A204.1 (cell line): ENCODE measurements at regions not wholly inside any gene's neighbourhood (a gene's known extent, or its start where the extent isn't known, plus 50 kb on each side); places are given as distances from the start of the nearest gene placed in this dataset.
"Not testable (repeated sequence)": the region's sequence is repeated elsewhere in the genome, so short reads cannot be mapped to it uniquely, and the experiment has no call there.

Experiments used
- FAIRE-seq: peaks from 2 replicates; lab custom pipeline; 2012; peaks lifted over from hg19 to GRCh38; lab: Jason Lieb, UNC

- FAIRE-seq, result no peak
Measured at GRCh38 chr17:71166311-71166710, 954.5 kb upstream of the SOX9 start.

DNA sequence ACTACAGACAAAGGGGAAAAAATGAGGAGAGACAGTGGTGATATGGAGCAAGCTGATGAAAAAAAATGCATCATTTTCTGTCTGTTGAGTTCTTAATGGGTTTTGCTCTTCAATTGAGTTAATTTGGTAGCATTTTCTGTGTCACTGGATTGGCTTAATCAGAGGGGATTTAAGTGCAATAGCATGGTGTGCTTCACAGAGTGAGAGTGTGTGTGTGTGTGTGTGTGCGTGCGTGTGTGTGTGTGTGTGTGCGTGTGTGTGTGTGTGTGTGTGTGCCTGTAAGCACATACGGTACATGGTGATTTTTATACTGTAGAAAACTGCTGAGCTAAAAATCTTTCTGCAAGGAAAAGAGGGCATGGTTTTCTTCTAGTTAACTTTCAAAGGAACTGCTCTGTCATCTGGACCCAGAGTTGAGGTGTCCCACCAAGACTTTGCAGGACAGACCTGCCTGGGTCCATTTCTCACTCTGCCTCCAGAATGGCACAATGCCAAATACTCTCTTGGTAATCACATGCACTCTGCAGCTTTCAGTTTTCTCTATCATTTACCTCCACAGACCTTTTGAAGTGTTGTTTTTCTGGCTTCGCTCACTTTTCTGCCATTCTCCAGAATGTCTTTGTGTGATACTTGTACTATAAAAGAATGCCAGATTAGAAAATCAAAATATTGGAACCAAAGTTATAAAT lies 952.6 kb upstream of the SOX9 start:
- FAIRE-seq, result no peak

GRCh38 chr17:71170070-71170469 lies 950.8 kb upstream of the SOX9 start:
- FAIRE-seq, result no peak

DNA sequence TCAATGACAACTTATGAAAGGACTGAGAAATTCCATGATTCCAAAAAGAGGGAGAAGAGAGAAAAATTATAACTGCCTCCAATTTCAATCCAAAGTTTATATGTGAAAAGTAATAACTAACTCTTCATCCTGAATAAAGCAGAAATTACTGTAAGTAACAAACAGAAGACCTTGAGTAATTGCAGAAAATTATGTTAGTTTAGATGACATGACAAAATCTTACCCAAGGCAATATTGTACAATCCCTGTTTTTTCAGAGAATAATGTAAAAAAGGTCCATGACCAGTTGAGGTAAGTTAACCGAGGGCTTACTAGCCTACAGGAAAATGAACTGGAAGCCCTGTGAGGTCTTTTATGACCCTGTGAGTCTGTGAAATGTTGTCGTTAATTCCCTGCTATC lies 949.5 kb upstream of the SOX9 start:
- FAIRE-seq, result no peak

DNA sequence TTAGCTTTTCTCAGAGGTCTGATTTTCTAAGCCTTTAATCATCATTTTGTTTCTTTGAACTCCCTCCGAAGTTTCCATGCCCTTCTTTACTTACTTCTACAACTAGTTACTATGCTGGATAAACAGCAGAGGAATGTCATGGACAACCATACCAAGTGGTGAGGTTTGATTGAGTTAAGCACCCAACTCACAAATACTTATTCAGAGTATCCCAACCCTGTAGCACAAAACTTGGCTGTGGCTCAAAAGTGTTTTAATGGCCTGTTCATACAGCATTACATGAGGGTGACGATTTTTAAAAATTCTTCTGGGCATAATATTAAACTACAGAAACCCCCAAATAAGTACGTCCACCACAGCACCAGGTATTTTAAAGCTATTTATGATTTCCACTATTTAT lies 946.8 kb upstream of the SOX9 start:
- no peak for FAIRE-seq

DNA sequence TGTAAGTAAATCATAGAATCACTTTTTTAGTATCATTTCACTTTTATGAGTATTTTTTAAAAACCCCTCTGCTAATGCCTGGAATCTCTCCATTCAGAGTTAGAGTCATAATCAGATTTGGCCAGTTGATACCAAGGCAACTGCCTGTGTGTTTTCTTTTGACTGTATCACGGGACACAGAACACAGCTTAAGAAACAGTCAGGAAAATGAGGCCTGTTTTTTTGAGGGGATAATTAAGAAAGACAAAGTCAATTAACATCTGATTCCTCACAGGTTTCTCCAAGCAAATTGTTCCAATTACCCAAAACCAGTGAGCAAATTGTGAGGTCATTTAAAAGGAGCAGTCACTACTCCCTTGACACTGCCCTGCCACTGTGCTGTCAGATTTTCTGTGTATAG lies 944.5 kb upstream of the SOX9 start:
- no peak for FAIRE-seq

- no peak for FAIRE-seq
Measured at GRCh38 chr17:71176928-71177443, 943.8 kb upstream of the SOX9 start.

- no peak for FAIRE-seq
Measured at GRCh38 chr17:71180801-71181385, 939.9 kb upstream of the SOX9 start.

GRCh38 chr17:71183066-71183660 lies 937.7 kb upstream of the SOX9 start:
- no peak for FAIRE-seq

GRCh38 chr17:71184716-71185115 lies 936.1 kb upstream of the SOX9 start:
- no peak for FAIRE-seq

DNA sequence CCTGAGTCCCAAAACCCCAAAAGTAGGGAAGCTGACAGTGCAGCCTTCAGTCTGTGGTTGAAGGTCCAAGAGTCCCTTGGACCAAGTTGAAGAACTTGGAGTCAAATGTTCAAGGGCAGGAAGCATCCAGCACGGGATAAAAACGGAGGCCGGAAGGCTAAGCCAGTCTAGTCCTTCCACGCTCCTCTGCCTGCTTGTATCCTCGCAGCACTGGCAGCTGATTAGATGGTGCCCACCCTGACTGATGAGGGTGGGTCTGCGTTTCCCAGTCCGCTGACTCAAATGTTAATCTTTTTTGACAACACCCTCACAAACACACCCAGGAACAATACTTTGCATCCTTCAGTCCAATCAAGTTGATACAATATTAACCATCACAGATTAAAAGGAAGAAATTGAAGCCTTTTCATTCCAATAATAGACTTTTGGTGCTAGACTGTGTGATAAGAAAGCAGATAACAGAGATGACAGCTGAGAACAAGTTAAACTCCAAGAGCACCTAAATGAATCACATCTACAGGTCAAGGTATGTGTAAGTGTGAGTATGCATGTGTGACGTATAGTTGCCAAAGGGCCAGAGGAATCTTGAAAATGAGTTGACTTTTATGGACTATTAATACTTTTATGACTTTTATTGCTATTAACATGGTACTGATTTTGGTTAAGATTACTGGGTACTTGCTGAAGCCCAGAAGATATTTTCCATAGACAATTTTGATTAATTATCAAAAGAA lies 933.5 kb upstream of the SOX9 start:
- no peak for FAIRE-seq

GRCh38 chr17:71188811-71189492 lies 931.9 kb upstream of the SOX9 start:
- no peak for FAIRE-seq

DNA sequence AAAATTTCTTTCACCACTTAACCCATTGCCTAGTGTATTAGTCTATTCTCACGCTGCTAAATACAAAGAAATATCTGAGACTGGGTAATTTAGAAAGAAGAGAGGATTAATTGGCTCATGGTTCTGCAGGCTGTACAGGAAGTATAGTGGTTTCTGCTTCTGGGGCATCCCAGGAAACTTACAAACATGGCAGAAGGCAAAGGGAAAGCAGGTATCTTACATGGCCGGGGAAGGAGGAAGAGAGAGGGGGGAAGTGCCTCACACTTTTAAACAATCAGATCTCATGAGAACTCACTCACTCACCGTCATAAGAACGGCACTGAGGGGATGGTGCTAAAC lies 931.4 kb upstream of the SOX9 start:
- FAIRE-seq, result no peak

- no peak for FAIRE-seq
Measured at GRCh38 chr17:71192039-71192555, 928.7 kb upstream of the SOX9 start.

- no peak for FAIRE-seq
Measured at GRCh38 chr17:71192848-71193247, 928.0 kb upstream of the SOX9 start.

GRCh38 chr17:71200597-71200996 lies 920.2 kb upstream of the SOX9 start:
- FAIRE-seq, result no peak

DNA sequence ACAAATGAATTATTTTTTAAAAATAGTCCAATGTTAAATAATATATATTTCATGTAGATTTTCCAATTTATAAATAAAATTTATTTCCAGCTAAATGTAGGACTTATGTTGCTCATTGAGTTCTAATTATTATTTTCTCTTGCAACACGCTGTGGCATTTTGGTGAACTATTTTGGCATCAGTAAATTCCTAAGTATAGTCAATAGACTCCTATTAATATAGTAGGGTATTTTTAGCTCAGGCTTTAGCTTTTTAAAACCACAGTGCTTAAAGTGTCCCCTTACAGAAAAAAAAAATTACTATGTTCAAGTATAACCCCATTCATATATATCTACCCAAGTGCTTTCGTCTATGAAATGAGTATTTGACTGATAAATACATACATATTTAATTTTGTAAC lies 919.2 kb upstream of the SOX9 start:
- FAIRE-seq, result no peak

GRCh38 chr17:71202449-71202848 lies 918.4 kb upstream of the SOX9 start:
- no peak for FAIRE-seq

DNA sequence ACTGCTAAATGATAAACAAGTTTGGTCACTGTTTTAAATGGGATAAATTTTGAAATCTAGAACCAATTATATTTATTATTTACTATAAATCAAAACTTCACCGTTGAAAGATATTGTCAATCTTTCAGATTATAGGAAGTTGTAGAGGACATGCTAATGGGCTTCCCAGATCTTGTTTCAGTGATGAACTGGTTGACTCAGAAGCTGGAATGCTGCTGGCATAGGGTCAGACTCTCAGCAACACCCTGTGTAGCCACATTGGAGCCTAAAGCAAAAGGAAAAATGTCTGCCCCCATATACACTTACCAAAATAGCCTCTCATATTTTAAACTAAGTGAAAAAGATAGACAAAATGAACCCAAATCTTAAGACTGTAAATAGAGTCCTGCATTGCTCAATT lies 916.9 kb upstream of the SOX9 start:
- FAIRE-seq, result no peak

DNA sequence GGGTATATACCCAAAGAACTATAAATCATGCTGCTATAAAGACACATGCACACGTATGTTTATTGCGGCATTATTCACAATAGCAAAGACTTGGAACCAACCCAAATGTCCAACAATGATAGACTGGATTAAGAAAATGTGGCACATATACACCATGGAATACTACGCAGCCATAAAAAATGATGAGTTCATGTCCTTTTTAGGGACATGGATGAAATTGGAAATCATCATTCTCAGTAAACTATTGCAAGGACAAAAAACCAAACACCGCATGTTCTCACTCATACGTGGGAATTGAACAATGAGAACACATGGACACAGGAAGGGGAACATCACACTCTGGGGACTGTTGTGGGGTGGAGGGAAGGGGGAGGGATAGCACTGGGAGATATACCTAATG lies 914.9 kb upstream of the SOX9 start:
- not testable (repeated sequence) for FAIRE-seq

DNA sequence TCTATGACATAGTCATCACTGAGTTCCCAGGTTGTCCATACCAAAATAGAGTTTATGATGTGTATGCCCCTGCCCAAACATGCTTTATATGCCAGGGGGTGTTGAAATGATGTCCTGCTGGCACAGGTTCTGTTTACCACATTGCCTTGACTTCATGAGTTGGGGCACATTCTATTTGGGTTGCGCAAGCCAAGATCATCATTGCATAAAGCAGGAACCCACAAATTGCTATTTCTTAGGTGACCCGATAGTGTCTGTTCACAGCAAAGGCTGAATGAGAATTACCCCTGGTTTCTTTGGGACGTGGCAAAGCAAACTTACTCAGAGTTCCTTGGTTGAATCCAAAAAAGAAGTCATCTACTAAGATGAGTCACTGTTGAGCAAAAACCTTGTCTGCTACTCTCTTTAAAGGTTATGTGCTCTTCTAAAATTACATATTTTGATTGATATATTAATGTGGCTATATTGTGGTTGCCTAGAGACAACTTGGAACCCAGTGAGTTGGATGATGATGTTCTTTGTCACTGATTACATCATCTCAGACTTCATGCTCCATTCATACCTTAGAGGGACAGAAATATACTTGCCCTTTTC lies 912.6 kb upstream of the SOX9 start:
- FAIRE-seq, result no peak

DNA sequence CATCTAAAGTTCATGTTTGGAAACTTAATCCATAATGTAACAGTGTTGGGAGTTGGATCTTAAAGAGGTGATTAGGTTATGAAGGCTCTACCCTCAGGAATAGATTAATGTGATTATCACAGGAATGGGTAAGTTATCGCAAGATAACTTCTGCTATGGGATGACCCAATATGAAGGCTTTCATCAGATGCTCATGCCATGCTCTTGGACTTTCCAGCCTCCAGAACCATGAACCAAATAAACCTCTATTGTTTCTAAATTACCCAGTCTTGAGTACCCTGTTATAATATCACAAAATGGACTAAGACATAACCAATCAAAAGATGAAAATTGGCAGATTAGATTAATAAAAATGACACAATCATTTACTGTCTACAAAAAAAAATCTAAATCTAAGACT lies 906.9 kb upstream of the SOX9 start:
- FAIRE-seq, result no peak
